ENCODE measurements at regions not wholly inside any gene's neighbourhood (a gene's known extent, or its start where the extent isn't known, plus 50 kb on each side); places are given as distances from the start of the nearest gene placed in this dataset.

DNA sequence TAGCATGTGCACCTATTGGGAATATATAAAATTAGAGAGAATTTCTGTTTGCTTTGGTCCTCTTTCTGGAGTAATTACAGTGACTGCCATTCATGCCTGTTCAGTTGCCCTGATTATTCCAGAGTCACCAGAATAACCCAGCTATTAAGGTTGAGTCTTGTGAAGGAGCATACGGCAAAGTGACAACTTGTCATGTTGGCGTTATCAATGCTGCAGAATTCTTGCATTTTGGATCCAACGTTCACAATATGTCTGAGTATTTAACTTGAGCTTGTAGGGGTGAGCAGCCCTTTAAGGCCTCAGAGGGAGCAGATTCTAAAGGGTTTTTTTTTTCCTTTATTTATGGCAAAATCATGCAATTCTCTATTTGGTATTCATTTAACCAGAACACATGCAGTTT is 419.4 kb upstream of the MGMT start:
- TF ChIP-seq, protein P1, sequence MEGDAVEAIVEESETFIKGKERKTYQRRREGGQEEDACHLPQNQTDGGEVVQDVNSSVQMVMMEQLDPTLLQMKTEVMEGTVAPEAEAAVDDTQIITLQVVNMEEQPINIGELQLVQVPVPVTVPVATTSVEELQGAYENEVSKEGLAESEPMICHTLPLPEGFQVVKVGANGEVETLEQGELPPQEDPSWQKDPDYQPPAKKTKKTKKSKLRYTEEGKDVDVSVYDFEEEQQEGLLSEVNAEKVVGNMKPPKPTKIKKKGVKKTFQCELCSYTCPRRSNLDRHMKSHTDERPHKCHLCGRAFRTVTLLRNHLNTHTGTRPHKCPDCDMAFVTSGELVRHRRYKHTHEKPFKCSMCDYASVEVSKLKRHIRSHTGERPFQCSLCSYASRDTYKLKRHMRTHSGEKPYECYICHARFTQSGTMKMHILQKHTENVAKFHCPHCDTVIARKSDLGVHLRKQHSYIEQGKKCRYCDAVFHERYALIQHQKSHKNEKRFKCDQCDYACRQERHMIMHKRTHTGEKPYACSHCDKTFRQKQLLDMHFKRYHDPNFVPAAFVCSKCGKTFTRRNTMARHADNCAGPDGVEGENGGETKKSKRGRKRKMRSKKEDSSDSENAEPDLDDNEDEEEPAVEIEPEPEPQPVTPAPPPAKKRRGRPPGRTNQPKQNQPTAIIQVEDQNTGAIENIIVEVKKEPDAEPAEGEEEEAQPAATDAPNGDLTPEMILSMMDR (conservative IDR thresholded peaks at IDR 0.05 in 1 of 2, IDR thresholded peaks at IDR 0.05 in 1 of 2; ENCODE audit: extremely low read depth in 1 of 2, insufficient read depth in 1 of 2, low read depth in 1 of 2, low read length in 2 of 2): no peak
- TF ChIP-seq EZH2 (IDR thresholded peaks at IDR 0.05; ENCODE audit: borderline replicate concordance, low read length): no peak

All from mammary epithelial cell (primary cell).